Lower leg skin (tissue), 4 donors: ENCODE measurements at regions not wholly inside any gene's neighbourhood (a gene's known extent, or its start where the extent isn't known, plus 50 kb on each side); places are given as distances from the start of the nearest gene placed in this dataset.

Experiments used
- DNase-seq, 2 donors: peaks; one replicate each; pipeline ENCODE4 v3.0.0-alpha.2; 2019; ENCODE audit warnings: low spot score in 2 of 2
- H3K4me3 ChIP-seq: fragments of 200-600 bp; sonication (generic); 2 replicates; pipeline ENCODE4 v1.5.1; 2017; ENCODE audit warnings: mild to moderate bottlenecking, low read depth; ENCODE audit not compliant: poor library complexity, severe bottlenecking
- POLR2A ChIP-seq, 2 donors: fragments of 450-650 bp; IDR thresholded peaks; one replicate each; pipeline ENCODE4 v1.6.1; 2016 to 2017; ENCODE audit warnings: antibody characterized with exemption in 2 of 2, mild to moderate bottlenecking in 1 of 2, moderate library complexity in 1 of 2
- WGBS, 2 donors: methylation state at CpG; one replicate each; pipeline ENCODE4 v1.1.5; 2018; 5-methylcytosine and 5-hydroxymethylcytosine counted together
- intact Hi-C: fragments of 100-400 bp; cut with DNase I; formaldehyde crosslinking; loops from one replicate; pipeline ENCODE4 v1.15.0; 2023; ENCODE audit warnings: low total_unique reads
- TF ChIP-seq, protein P1 (sequence below), 3 donors: fragments of 450-650 bp; IDR thresholded peaks; one replicate each; pipeline ENCODE4 v1.5.1; 2016; ENCODE audit warnings: antibody characterized with exemption in 3 of 3, mild to moderate bottlenecking in 3 of 3, moderate library complexity in 2 of 3

DNA sequence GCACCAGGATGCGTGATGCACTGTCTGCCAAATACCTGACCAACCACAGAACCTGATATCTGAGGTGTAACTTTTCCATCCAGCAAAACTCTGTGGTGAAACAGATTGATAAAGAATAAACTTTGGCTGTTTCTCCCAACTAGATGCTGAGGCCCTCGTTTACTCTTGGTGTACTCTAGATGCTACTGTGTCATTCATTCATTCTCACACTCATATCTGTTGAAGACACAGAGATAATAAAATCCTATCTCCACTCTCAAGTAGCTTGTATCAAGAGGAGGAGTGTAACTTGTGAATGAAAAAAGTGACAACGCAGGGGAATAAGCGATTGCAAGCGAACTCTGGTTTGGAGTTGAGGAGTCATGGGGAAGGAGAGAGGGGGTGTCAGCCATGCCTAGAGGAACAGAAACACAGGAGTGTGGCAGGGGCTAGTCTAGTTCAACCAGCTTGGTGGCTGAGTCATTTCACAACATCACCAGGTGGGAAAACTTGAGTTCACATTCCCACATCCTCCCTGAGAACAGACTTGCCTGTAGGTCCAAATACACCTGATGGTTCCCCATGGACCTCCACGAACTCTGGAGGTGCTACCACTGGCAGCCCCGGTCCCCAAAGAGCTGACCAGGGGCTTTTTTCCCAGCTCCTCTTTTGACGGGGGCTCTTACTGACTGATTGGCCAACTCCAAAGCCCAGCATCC, 73.3 kb upstream of the SNRK start:
- TF ChIP-seq, protein P1, sequence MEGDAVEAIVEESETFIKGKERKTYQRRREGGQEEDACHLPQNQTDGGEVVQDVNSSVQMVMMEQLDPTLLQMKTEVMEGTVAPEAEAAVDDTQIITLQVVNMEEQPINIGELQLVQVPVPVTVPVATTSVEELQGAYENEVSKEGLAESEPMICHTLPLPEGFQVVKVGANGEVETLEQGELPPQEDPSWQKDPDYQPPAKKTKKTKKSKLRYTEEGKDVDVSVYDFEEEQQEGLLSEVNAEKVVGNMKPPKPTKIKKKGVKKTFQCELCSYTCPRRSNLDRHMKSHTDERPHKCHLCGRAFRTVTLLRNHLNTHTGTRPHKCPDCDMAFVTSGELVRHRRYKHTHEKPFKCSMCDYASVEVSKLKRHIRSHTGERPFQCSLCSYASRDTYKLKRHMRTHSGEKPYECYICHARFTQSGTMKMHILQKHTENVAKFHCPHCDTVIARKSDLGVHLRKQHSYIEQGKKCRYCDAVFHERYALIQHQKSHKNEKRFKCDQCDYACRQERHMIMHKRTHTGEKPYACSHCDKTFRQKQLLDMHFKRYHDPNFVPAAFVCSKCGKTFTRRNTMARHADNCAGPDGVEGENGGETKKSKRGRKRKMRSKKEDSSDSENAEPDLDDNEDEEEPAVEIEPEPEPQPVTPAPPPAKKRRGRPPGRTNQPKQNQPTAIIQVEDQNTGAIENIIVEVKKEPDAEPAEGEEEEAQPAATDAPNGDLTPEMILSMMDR (IDR thresholded peaks at IDR 0.05) = no peak
- TF ChIP-seq POLR2A (IDR thresholded peaks at IDR 0.05) = no peak
- WGBS, 2 donors = 83 to 89% methylated on average over 8 of the region's 8 CpGs
- no peak for DNase-seq
- intact Hi-C loops = no loop called here
- H3K4me3 ChIP-seq = no peak overlapping the region

DNA sequence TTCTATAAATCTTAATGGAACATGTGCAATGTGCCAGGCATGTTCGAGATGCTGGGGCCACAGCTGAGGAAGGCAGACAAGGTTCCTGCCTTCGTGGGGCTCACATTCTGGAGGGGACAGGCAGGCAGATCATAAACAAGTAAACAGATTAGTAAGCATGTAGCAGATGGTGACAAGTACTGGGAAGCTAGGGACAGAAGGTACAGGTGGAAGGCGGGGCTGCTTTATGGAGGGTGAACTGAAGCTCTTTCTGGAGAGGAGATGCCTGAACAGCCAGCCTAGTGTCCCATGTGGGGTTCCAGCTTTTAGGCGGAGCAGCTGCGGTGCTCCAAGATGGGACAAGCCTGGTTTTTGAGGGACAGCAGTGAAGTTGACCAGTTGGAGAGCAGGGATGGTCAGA, 74.7 kb upstream of the SNRK start:
- intact Hi-C loops = no loop called here
- no peak for DNase-seq
- no peak overlapping the region for H3K4me3 ChIP-seq
- 90 to 94% methylated on average over 5 of the region's 5 CpGs for WGBS, 2 donors
- no peak for TF ChIP-seq POLR2A (IDR thresholded peaks at IDR 0.05)
- TF ChIP-seq, protein P1 (IDR thresholded peaks at IDR 0.05) = no peak

DNA sequence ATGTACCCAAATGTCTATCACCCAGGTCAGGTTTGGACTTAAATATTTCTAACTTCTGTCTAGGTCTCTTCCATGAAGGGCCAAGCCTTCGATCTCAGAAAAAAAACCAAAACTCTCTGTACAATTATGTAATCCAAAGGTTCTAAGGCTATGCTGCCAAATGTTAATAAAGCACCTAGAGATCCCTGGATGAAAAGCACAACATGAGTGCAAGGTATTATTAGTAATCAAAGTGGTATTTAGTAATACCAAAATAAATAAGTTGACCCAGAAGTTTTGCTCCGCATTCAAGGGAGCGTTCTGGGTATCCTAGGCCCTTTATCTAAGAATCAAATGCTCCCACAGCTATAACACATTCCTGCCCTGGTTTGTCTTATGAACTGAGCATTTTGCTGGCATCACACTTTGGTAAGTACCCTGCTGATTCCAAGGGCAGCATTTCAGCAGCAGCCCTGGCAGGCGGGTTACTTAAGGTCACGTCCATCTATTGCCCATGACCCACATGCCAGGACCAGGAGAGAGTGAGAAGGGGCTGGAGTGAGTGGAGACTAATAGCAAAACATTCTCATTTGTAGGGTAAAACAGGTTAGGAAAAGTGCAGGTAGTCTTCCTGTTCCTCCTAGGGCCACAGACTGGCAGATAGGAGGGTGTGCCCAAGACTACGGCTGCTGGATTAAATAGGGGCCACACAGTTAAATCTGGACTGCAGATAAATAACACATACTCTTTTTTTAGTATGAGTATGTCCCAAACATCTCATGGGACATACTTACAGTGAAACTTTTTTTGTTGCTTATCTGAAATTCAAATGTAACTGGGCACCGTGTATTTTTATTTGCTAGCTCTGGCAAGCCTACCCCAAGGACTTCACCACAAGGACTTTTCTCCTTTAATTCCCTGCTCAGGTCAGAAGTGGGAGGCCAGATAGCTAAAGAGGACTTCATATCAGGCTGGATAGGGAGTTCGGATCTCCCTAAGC, 76.0 kb upstream of the SNRK start:
- H3K4me3 ChIP-seq = no peak overlapping the region
- no peak for DNase-seq
- intact Hi-C loops = no loop called here
- 59 to 61% methylated on average over 8 of the region's 8 CpGs for WGBS, 2 donors
- TF ChIP-seq, protein P1 (IDR thresholded peaks at IDR 0.05) = no peak
- no peak for TF ChIP-seq POLR2A (IDR thresholded peaks at IDR 0.05)

DNA sequence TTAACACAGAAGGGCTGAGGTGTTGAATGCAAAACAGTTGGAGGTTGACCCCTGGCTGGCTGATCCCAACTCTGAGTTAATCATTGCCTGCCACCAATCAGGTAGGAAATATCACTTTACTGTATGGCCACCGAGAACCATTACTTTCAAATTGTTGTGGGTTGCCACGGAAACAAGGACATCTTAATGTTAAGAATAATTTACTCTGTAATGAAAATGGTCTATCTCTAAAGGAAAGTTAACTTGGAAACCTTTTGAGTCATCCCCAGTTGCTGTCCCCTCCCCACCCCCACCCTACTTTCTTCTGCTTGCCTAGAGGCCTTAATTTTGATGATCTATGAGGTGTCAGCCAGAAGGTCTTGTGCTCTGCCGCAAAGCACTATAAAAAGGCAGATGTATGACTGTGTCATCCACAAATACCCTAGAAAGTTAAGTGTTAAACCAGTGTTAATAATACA, 78.7 kb upstream of the SNRK start:
- no peak for DNase-seq
- WGBS, 2 donors = 64 to 75% methylated on average over 3 of the region's 3 CpGs
- intact Hi-C loops = no loop called here
- H3K4me3 ChIP-seq = no peak overlapping the region
- TF ChIP-seq, protein P1 (IDR thresholded peaks at IDR 0.05) = no peak
- no peak for TF ChIP-seq POLR2A (IDR thresholded peaks at IDR 0.05)

DNA sequence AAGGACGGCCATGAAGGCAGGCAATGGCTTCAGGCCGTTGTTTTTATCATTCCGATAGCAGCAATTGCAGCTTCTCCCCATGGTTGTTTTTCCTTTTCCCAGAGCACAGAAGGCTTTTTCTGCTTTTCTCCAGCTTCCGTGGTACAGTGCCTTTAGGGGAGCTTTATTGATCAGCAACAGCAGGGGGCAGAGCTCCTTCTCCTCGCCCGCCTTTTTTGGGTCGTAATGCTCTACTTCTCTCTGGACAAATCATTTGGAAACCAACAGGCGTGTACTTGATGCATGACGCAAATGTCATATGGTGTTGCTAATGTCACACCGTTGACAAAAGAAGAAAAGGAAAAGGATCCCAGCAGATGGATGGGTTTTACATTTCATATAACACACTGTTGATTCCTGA, 79.7 kb upstream of the SNRK start:
- DNase-seq = no peak
- intact Hi-C loops = no loop called here
- WGBS, 2 donors = 82 to 85% methylated on average over 10 of the region's 10 CpGs
- TF ChIP-seq POLR2A (IDR thresholded peaks at IDR 0.05) = no peak
- TF ChIP-seq, protein P1 (IDR thresholded peaks at IDR 0.05) = no peak
- no peak overlapping the region for H3K4me3 ChIP-seq
